GM18907 (cell line): ENCODE measurements at regions not wholly inside any gene's neighbourhood (a gene's known extent, or its start where the extent isn't known, plus 50 kb on each side); places are given as distances from the start of the nearest gene placed in this dataset.

ENCODE experiments used
- ATAC-seq: cut with Tn5 transposase; IDR thresholded peaks from one replicate; pipeline ENCODE4 v1.9.1; 2021; ENCODE audit warnings: mild to moderate bottlenecking, moderate library complexity; ENCODE audit not compliant: unreplicated experiment

DNA sequence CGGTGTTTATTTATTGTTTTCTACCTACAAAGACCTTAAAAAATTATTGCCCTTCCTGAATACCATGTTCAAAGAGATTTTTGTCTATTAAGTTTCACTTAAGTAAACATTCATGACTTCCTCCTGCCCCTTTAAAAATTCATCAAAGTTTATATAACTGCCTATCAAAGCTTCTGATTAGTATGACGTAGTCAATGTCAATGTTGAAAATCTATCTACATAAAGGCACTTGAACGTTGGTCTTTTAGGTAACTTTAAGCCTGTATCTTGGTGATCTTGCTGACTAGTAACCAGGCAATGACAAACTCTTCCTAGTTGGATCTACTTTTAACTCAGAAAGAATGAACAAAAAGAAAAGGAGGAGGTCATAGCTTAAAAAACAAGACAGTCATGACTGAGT is 97.2 kb downstream of the MAIP1 start:
- ATAC-seq, result no peak

DNA sequence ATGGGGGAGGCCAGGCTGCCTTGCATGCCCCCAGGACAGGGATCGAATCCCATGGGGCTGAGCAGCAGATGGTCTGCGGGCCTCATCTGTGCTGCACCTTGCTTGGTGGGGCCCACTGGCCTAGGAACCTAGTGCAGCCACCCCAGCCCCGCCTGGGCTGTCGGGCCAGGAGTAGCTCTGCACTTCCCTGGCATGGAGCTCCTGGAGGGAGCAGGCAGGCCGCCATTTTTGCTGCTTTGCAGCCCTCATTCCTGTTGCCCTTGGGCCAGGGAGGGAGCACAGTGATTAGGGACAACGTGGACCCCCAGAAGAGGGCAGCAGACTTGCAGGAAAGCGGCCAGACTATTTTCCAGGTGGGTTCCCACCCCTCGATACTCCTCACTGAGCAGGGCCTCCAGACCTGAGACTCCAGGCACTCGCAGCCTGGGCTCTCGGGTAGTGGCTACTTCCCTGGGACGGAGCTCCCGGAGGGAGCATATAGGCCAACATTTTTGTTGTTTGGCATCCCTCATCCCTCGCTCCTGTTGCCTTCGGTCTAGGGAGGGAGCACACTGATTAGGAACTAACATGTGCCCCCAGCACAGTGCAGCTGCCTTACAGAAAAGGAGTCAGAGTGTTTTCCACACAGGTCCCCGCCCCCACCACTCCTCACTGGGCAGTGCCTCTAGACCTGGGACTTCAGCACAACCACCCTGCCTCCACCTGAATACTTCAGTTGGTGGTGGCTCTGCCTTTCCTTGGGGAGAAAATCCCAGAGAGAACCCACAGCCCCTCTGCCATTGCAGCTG is 99.5 kb downstream of the MAIP1 start:
- no peak for ATAC-seq

DNA sequence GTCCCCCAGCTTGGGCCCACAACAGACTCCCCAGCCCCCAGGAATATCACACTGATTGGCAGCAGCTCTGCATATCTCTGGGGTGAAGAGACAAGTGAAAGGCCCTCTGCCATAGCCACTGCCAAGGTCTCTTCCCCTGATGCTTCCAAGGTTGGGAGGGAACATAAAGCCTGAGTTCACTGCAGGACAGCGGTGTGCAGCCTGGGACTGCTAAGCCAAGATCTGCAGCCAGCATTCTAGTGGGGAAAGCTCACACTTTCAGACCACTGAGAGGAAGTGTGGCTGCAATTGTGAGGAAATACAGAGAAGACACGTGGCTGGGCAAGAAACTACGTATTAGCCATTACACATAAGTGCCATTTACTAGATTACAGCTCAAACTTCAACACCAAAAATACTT is 100.7 kb downstream of the MAIP1 start:
- no peak for ATAC-seq

DNA sequence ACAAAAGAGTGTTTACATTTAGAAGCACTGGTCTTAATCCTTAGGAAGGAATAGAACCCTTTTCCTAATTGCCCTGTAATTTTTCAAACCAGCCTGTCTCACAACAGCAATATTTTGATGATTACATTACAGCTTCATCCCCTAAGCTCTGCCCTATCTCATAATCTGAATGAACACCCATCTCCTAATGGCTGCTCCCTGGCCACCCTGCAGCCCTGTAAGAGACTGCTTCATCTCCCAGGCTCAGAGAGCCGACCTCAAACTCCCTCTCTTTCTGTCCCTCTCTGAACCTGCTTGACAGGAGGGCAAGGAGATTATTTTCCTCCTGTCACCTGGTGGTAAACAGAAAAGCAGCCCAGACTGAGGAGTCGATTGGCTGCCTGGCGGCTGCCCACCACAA is 107.8 kb downstream of the MAIP1 start:
- ATAC-seq, result no peak

DNA sequence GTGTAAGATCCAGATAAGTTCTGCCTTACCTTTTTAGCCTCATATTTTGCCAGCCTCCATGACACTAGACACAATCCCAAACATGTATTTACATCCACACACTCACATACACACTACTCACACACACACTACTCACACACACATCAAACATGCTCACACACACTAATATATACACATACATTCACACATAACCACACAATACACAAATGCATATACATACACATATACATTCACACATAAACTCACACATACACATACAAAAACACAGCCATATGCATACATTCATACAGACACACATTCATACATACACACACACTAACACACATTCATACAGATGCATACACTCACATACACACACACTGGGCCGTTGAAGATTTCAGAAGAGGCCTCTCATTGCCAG is 109.5 kb downstream of the MAIP1 start:
- no peak for ATAC-seq

DNA sequence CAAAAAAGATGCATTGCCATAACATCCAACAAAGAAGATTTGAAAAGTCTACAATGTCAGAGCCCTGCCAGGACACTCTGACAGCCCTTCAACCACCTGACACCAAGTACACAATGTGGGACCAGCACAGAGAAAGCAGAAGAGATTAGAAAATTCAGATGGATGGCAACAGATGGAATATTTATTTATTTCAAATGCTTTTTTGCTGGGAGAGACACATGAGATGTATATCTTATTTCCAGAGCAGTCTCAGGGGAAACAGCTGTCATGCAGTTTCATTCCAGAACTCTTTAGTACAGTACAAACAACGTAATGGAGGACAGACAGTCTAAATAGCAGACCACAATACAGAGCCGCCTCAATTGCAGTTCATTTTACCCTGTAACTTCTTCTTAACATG is 110.1 kb downstream of the MAIP1 start:
- no peak for ATAC-seq

DNA sequence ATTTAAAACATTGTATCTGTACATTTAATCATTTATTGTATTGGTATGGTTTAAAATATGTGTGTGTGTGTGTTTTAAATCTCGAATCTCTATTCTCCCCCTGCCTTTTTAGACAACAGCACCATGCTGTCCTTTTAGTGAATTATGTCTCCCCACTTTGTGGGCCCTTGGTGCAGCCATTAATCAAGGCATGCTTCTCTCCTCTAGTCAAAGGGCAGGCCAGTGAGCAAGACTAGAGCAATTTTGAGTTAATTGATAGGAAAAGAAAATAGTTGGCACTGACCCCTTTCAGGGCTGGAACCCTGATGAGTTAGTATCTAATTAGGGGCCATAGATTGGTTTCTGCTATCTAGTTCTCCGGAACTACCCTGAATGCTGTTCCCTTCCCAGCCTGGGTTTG is 111.0 kb downstream of the MAIP1 start:
- ATAC-seq, result no peak

DNA sequence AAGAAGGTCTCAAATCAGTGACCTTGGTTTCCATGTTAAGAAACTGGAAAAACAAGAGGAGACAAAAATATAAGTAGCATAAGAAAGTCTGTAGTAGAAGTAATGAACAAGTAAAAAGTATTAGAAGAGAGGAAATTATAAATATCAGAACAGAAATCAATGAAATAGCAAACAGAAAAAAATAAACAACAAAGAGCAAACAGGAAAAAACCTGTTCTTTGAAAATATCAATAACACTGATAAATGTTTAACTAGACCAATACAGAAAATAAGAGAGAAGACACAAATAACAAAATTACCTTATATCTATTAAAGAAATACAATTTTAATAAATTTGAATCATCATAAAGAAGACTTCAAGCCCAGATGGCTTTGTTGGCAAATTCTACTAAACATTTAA is 113.3 kb downstream of the MAIP1 start:
- ATAC-seq, result no peak

DNA sequence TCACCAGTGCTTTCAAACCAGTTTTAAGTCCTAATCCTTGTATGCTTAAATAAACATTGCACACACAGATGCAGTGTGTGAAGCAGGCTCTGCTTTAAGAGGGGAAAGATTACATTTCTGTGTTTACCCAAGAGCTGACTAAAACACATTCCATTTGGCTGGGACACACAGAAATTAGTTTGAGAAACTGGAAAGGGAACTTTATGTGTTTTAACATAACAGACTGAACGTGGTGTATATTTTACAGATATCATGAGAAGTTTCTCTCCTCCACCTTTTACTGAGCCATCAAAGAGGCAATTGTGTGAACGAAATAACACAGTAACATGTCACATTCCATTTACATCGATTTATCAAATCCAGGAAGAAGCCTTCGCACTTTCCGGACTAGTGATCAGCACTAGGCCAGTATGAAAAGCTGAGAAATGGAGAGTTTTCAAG is 121.8 kb downstream of the MAIP1 start:
- no peak for ATAC-seq

DNA sequence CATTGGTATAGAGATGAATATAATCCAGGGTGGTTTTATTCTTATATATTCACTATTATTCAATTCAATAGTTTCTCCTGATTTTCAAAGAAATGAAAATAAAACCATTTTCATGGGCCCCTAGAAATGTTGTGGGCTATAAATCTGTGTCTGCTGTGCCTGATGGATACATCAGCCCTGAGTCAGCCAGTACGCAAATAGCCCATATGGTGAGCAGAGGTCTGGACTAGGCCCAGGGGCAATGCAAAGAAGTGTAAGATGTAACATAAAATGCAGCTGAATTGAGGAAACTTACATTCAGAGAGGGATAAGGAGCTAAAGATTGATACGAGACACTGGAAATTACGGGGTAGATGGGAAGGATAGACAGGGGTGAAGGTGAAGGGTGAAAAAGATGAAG is 122.5 kb downstream of the MAIP1 start:
- ATAC-seq, result no peak

DNA sequence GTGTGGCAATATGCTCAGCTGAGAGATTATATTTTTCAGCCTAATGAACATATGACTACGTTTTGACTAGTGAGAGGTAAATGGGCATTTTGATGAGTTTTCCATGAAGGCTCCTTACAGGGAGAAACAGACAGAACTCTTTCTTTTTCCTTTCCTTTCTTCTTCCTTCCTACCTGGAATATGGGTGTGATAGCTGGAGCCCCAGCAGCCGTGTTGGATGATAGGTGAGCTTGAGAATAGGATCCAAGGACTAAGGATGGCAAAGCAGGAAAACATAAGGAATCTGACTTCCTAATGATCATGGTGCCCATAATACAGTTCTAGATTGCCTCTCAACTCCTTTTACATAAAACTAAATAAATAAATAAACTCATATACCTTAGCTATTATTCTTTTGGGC is 124.0 kb downstream of the MAIP1 start:
- ATAC-seq, result no peak

DNA sequence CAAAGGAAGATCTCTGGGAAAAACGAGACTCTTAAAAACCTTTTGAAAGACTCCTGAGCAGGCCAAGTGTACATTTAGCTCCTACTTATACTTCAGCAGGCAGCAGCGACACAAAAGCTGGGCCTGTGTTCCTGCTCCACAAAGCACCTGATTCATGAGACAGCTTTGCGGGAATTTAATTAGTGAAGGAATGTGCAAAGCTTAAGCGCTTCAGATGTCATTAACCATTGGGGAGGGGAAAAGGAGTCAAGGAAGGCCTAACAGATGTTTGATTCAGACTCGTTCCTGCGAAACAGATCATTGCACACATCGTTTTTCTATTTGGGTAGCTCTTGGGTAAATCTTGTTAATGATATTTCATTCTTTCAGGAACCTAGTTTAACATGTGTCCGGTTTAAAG is 125.9 kb downstream of the MAIP1 start:
- ATAC-seq, result no peak

DNA sequence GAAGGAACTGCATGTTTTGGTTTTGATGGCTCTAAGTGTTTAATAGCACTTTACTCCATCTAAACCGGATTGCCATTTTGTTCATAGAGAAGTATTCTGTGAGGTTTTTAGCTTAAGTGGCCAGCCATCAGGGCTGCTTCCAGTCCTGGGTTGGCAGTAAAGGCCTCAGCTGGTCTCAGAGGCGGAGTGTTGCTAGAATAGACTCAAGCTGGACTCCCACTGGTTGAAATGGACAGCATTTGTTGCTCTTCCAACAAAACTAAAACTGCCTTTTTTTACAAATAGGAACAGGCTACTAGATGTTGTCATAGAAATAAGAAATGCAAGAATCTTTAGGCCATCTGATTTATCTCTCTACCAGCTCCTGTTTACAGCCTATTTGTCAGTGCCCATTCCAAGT is 126.4 kb downstream of the MAIP1 start:
- ATAC-seq, result no peak

DNA sequence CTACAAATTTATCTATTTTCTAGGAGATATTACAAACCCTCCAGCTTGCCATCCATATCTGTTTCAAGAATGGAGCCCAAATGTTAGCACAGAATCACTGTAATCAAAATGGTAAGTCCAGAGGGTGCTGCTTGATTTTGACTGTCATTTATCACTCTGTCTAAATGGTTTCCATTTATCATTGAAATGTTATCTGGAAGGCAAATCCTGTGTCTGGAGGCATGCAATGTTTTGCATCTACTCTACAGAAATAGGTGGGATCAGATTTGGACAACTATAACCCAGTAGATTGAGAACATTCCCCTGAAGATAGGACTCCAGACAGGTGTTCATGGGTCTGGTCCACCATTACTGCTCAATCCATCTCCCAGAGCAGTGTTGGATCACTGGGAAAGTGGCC is 128.7 kb downstream of the MAIP1 start:
- ATAC-seq, result no peak

DNA sequence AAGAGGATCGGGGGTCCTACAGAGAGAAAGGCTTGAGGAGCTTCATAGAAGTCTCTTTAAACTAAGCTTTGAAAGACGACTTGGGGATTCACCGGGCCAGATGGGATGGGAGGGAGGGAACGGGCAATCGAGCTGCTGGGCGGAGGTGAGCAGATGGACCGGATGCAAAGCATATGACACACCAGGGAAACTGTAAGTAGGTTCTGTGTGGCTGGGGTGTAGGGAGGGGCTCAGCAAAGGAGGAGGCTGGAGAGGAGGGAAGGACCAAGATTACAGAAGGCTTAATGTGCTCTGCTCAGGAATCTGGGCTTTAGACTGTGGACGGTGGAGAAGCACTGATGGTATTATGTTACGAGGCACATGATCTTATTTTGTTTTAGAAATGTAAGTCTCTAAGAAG is 131.5 kb downstream of the MAIP1 start:
- no peak for ATAC-seq

DNA sequence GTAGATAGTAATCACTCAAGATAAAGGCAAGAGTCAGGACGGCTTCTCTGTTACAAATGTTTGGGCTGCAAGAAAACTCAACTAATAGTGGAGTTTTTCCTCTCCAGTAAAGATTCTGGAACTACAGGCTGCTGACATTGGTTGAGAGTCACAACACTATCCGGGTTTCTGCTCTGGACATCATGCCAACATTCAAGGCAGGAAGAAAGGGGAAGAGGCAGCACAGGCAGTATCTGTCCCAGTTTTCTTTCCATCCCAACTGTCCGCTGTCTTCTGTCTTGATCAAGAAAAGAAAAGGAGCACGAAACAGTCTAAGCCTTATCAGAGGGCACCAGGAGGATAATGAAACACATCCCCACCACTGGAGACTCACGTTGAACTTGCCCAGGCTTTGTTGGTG is 132.1 kb downstream of the MAIP1 start:
- no peak for ATAC-seq

DNA sequence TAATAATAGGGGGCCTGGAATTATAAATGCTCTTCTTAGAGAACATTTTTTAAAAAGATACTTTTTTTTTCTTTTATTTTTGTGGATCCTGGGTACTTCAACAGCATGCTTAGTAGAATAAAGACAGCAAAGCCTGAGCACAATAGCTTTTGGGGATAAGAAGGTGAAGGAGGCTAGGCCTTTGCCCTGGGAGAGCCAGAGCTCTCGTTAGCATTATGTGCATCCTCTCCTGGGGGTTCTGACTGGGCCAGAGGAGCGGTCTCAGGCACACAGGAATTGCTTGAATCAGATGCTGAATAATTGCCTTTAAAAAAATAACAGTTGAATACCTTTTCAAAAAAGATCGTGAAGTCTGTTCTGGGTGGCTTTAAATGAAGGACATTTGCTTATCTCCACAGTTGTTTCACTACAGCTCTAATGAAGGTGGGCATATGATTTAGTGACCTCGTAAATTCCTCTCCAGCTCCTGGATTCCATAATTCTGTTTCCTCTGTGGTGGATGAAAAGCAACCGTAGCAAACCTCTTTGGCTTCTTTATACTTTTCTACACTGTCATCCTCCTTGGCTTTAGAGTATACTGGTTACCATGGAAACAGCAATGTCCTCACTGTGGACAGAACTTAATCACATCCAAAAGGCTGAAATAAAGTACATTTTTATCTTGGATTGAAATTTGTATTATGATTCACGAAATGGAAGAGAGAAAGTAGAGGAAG is 133.8 kb downstream of the MAIP1 start:
- no peak for ATAC-seq

DNA sequence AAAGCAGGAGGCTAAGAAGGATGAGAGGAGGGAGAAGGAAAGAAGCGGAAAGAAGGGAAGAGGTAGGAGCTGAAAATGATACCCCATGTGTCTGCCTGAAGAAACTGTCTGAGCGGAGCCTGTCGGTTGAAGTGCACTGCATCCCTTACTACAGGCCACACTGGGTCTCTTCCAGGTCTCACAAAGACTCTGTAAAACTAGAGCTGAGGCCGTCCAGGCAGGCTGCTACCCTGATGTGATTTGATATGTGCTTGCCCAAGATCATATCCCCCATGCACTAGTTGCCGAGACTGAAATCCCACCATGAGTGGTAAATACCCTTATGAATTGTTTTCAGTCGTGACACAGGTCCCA is 134.4 kb downstream of the MAIP1 start:
- ATAC-seq, result no peak

DNA sequence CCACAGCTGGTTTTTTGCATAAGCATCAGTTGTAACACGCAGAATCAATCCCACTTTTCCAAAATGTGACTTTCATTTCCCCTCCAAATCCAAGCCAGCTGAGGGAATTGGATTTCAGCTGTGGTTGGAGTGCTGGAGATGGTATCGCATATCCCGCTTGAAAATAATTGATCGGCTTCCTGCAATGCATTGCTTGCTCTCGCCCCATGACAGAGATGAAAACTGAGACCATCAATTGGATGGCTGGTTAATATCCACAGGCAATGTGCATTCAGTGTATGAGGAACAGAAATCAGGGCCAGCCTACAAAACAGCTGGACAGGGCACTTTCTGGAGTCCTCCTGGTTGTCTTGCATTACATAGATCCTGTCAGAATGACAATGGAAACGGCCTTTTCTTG is 135.3 kb downstream of the MAIP1 start:
- ATAC-seq, result no peak

DNA sequence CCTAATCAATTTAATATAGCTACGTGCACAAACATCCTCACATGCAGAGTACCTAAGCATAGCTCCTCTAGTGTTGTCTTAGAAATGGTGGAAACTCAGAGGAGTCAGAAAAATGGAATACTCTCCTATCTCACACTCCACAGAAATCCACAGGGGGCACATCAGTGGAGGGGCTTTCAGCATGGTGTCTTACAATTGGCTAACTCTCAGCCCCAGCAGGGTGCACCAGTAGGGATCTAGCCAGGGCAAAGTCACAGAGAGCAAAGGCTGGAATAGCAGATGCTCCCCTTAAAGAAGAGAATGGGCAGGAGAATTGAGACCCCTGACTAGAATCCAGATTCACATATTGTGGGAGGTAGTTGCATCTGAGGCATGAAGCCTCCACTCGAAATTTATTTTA is 135.7 kb downstream of the MAIP1 start:
- no peak for ATAC-seq

DNA sequence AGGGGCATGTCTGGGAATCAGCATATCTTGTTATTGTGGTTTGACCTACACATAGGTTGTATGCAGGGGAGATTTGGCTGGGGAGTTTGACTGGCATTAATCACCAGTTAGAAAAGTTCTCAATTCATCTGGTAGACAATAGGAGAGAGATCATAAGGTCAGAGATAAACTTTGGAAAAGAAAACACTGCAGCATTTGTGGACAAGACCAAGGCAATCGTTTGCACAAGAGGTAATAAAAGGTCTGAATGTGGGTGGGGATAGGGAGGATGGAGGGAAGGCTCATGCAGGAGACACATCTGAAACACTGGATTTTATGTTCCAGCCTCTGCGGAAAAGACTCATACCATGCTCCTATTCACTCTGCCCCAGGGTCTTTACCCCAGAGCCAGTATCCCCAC is 136.9 kb downstream of the MAIP1 start:
- ATAC-seq, result no peak

DNA sequence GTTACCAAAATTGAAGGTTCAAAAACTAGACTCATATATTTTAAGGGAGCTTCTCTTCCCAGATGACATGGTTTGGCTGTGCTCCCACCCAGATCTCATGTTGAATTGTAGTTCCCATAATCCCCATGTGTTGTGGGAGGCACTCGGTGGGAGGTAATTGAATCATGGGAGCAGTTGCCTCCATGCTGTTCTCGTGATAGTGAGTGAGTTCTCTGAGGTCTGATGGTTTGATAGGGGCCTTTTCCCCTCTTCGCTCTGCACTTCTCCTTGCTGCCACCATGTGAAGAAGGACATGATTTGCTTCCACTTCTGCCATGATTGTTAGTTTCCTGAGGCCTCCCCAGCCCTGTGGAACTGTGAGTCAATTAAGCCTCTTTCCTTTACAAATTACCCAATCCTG is 140.1 kb downstream of the MAIP1 start:
- ATAC-seq, result no peak

DNA sequence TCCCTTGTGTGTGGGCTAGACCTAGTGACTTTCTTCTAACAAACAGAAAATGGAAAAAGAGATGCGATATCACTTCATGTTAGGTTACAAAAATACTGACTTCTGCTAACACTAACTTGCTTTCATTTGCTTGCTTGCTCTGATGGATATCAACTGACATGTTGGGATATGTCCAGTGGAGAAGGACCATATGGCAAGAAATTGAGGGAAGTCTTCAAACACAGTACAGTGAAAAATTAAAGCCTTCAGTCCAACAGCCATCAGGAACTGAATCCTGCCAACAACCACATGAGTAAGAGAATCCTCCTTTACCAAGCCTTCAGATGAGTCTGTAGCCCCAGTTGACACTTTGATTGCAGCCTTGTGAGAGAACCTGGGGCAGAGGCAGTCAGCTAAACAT is 143.9 kb downstream of the MAIP1 start:
- no peak for ATAC-seq
